Esophagus (tissue), 2 donors: ENCODE measurements at regions not wholly inside any gene's neighbourhood (a gene's known extent, or its start where the extent isn't known, plus 50 kb on each side); places are given as distances from the start of the nearest gene placed in this dataset.
"Not testable (repeated sequence)": the region's sequence is repeated elsewhere in the genome, so short reads cannot be mapped to it uniquely, and the experiment has no call there.

Experiments
- H3K27ac ChIP-seq, 2 donors: one replicate each; pipeline ENCODE4 v1.5.1; 2013; ENCODE audit warnings: low read depth in 2 of 2, mild to moderate bottlenecking in 2 of 2, inconsistent platforms in 1 of 2, low read length in 1 of 2, moderate library complexity in 1 of 2
- H3K27me3 ChIP-seq, 2 donors: one replicate each; pipeline ENCODE4 v1.6.1; 2013; ENCODE audit warnings: low read length in 2 of 2, control low read depth in 1 of 2, mild to moderate bottlenecking in 1 of 2; ENCODE audit not compliant: insufficient read depth in 2 of 2, control insufficient read depth in 1 of 2
- H3K36me3 ChIP-seq, 2 donors: one replicate each; pipeline ENCODE4 v1.6.1; 2013; ENCODE audit warnings: low read length in 1 of 2; ENCODE audit not compliant: control insufficient read depth in 2 of 2, insufficient read depth in 2 of 2
- H3K4me1 ChIP-seq, 2 donors: one replicate each; pipeline ENCODE4 v1.6.1; 2013; ENCODE audit warnings: low read length in 1 of 2; ENCODE audit not compliant: control insufficient read depth in 2 of 2, insufficient read depth in 2 of 2
- H3K4me3 ChIP-seq, 2 donors: one replicate each; pipeline ENCODE4 v1.5.1; 2013; ENCODE audit warnings: low read length in 2 of 2, mild to moderate bottlenecking in 2 of 2, low read depth in 1 of 2, moderate library complexity in 1 of 2
- H3K9me3 ChIP-seq, 2 donors: one replicate each; pipeline ENCODE4 v1.6.1; 2013; ENCODE audit warnings: mild to moderate bottlenecking in 2 of 2, low read depth in 1 of 2, low read length in 1 of 2, moderate library complexity in 1 of 2; ENCODE audit not compliant: control insufficient read depth in 2 of 2, insufficient read depth in 1 of 2
- WGBS, 2 donors: extraction: QIAGEN DNeasy Blood & Tissue Kit; methylation state at CpG; one replicate each; pipeline ENCODE4 v1.1.7; 2013; 5-methylcytosine and 5-hydroxymethylcytosine counted together
- donor health status: healthy with polysubstance abuse.
- donor health status: Bipolar disorder and iron deficiency.

GRCh38 chr6:113362301-113363047 is 494.7 kb upstream of the MARCKS start:
- Histone ChIP-seq H3K4me3 (no peak overlapping the region), H3K36me3 (no peaks in the 10 kb centered on the region), H3K4me1 (peaks cover 0 to 2% of the 10 kb centered on the region in 2 donors), H3K27ac (no peak overlapping the region), H3K27me3 (no peaks in the 10 kb centered on the region), H3K9me3 (no peaks in the 10 kb centered on the region)
- WGBS, 2 donors, result 83 to 86% methylated on average over 7 of the region's 7 CpGs

GRCh38 chr6:113363048-113363798 is 493.9 kb upstream of the MARCKS start:
- no peaks in the 10 kb centered on the region for H3K36me3 ChIP-seq
- no peaks in the 10 kb centered on the region for H3K9me3 ChIP-seq
- peaks cover 0 to 2% of the 10 kb centered on the region in 2 donors for H3K4me1 ChIP-seq
- H3K27me3 ChIP-seq, result no peaks in the 10 kb centered on the region
- H3K4me3 ChIP-seq, result no peak overlapping the region
- 88 to 90% methylated on average over 4 of the region's 4 CpGs for WGBS, 2 donors
- H3K27ac ChIP-seq, result no peak overlapping the region

- H3K4me3 ChIP-seq, result no peak overlapping the region
- H3K27me3 ChIP-seq, result no peaks in the 10 kb centered on the region
- no peaks in the 10 kb centered on the region for H3K9me3 ChIP-seq
- peaks cover 0 to 2% of the 10 kb centered on the region in 2 donors for H3K4me1 ChIP-seq
- no peak overlapping the region for H3K27ac ChIP-seq
- no peaks in the 10 kb centered on the region for H3K36me3 ChIP-seq
Observed at GRCh38 chr6:113363866-113364265, 493.3 kb upstream of the MARCKS start.

- H3K4me3 ChIP-seq, result no peak overlapping the region
- 73 to 90% methylated on average over 3 of the region's 3 CpGs for WGBS, 2 donors
- no peaks in the 10 kb centered on the region for H3K27me3 ChIP-seq
- H3K36me3 ChIP-seq, result no peaks in the 10 kb centered on the region
- no peaks in the 10 kb centered on the region for H3K9me3 ChIP-seq
- no peak overlapping the region for H3K27ac ChIP-seq
- H3K4me1 ChIP-seq, result no peaks in the 10 kb centered on the region
Observed at GRCh38 chr6:113364766-113365165, 492.4 kb upstream of the MARCKS start.

GRCh38 chr6:113365191-113365590 is 492.0 kb upstream of the MARCKS start:
- Histone ChIP-seq H3K9me3 (no peaks in the 10 kb centered on the region), H3K36me3 (no peaks in the 10 kb centered on the region), H3K4me1 (no peaks in the 10 kb centered on the region), H3K27me3 (no peaks in the 10 kb centered on the region), H3K4me3 (no peak overlapping the region), H3K27ac (no peak overlapping the region)
- WGBS, 2 donors, result 73% methylated on average over 2 of the region's 2 CpGs

- 79 to 84% methylated on average over 3 of the region's 3 CpGs for WGBS, 2 donors
Observed at GRCh38 chr6:113366505-113366904, 490.6 kb upstream of the MARCKS start.

GRCh38 chr6:113370508-113371502 is 486.3 kb upstream of the MARCKS start:
- Histone ChIP-seq H3K27me3 (no peaks in the 10 kb centered on the region), H3K9me3 (no peaks in the 10 kb centered on the region), H3K27ac (no peak overlapping the region), H3K4me1 (peaks cover under 1 to 1% of the 10 kb centered on the region in 2 donors), H3K36me3 (no peaks in the 10 kb centered on the region), H3K4me3 (no peak overlapping the region)
- 88 to 93% methylated on average over 5 of the region's 5 CpGs for WGBS, 2 donors

More at GRCh38 chr6:113366505-113366904, 490.6 kb upstream of the MARCKS start:
- Histone ChIP-seq H3K9me3 (no peaks in the 10 kb centered on the region), H3K36me3 (no peaks in the 10 kb centered on the region), H3K4me3 (no peak overlapping the region), H3K4me1 (no peaks in the 10 kb centered on the region), H3K27me3 (no peaks in the 10 kb centered on the region), H3K27ac (no peak overlapping the region)

- not testable (repeated sequence) for H3K4me1 ChIP-seq, H3K27me3 ChIP-seq, H3K27ac ChIP-seq, H3K4me3 ChIP-seq, H3K9me3 ChIP-seq, H3K36me3 ChIP-seq
- WGBS, 2 donors, result 93 to 98% methylated on average over 2 of the region's 2 CpGs
Observed at GRCh38 chr6:113375466-113375865, 481.7 kb upstream of the MARCKS start.
